Stimulated activated CD4-positive, alpha-beta T cell treated with anti-CD3 and anti-CD28 coated beads, Interleukin-15, amount 100 ng/mL, for 1 hour (primary cell): ENCODE measurements at regions not wholly inside any gene's neighbourhood (a gene's known extent, or its start where the extent isn't known, plus 50 kb on each side); places are given as distances from the start of the nearest gene placed in this dataset.

Experiments used
- DNase-seq, 2 donors: peaks; one replicate each; pipeline ENCODE4 v3.0.0-alpha.2; 2020; ENCODE audit warnings: low read depth in 1 of 2, low spot score in 1 of 2

GRCh38 chr2:19748711-19749506, 152.9 kb downstream of the TTC32 start:
- DNase-seq, result no peak

DNA sequence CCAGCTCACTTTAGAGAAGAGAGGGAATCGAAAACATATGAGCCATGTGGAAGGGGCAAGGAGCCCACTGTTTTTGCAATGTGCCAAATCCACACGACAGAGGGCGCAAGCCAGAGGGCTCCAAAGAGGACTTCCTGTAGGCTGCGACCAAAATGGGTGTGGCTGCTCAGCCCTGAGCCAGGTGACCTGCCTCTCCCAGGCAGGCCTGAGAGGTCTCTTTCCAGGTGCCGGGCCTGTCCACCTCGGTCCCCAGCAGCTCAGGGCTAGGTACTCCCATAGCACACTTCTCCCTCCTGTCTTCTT, 153.8 kb downstream of the TTC32 start:
- DNase-seq, result no peak

DNA sequence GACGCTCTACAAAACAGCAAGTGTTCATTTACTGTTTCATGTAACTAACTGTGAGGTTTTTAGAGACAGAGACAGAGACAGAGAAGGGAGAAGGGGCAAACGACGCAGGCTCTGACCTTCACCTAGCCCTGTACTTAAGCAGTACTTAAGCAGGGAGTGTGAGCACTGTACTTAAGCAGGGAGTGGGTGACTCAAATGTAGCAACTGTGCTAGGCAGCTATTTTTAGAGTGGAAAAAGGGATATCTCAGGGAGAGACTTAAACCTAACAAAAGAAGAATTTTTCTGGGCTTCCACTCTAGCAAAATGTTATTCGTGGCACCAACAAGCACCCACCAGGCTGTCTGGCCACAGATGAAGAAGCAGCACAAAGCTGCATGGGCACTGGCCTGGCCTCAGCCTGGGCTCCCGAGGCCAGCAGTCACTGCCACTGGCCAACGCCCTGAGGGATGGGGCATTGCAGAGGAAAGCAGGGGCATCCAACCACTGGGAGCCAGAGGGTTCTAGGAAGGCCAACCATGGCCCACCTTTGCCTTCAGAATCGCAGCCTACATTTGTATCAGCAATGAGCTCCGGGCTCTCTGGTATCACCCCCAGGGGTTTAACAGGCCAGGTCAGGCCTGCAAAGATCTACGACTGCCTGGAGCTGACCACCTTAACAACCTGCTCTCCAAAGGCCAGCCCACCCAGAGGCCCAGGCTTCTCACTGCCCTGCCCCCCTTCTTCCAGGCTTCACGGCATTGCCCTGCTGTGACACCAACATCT, 154.3 kb downstream of the TTC32 start:
- no peak for DNase-seq

- DNase-seq, result no peak
Observed at GRCh38 chr2:19746611-19747309, 155.0 kb downstream of the TTC32 start.

DNA sequence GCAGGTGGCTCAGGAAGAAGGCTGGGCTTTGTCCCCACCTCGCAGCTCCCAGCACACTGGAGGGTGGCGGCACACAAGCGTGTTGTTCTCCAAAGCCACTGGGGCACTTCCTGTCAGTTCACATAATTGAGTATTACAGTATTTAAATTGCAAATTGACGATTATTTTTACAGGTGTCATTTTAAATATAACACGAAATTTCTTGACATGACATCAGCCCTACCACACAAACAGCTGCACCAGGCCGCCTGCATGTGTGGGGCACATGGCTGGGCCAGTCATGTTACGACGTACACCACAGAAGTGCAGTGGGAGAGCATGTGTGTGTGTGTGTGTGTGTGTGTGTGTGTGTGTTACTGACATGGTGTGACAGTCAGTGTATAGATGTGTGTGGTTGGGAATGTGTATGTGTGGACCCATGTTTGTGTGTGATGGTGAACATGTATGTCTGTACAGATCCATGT, 155.6 kb downstream of the TTC32 start:
- no peak for DNase-seq

GRCh38 chr2:19745318-19746136, 156.3 kb downstream of the TTC32 start:
- DNase-seq, result no peak

DNA sequence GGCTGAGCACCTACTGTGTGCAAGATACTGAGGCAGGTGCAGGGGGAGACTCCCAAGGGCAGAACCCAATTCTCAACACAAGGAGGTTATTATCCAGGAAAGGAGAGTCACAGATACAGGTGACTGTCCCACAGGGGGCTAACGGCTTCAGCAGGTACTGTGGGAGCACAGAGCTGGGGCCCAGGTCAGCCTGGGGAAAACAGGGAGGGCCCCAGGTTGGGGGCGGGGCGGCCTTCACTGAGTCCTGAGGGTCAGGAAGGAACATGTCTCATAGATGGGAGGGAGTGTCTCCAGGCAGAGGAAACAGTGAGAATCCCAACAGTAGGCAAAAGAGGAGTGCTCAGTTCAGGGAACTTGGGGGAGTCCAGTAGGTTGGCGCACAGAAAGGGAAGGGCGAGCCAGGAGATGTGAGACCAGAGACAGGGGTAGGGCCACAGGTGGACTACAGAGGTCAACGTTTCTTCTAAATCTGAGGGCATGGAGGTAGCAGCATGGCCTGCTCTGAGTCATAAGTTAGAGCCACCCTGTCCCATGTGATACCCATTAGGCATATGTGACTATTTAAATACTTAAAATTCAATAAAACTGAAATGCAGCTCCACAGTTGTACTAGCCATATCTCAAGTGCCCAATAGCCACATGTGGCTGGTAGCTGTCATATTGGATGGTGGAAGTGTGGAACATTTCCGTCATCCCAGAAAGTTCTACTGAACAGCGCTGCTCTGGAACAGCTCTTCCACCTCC, 157.2 kb downstream of the TTC32 start:
- no peak for DNase-seq

DNA sequence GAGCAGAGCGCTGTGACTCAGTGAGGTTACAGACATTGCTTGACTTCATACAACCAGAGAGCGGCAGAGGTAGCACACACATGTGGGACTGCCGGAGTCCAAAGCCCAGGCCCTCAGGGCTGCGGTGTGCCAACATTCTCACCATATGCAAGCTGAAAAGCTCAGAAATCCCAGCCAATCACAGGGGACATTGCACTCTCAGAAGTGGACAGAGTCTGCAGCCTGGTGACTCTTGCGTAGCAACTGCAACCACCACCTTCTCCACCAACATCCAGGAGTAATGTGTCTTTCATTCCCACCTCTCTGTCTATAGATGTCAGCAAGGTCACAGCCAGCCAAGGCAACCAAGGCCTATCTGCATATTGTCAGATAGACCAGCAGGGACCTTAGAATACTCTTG, 158.1 kb downstream of the TTC32 start:
- no peak for DNase-seq

DNA sequence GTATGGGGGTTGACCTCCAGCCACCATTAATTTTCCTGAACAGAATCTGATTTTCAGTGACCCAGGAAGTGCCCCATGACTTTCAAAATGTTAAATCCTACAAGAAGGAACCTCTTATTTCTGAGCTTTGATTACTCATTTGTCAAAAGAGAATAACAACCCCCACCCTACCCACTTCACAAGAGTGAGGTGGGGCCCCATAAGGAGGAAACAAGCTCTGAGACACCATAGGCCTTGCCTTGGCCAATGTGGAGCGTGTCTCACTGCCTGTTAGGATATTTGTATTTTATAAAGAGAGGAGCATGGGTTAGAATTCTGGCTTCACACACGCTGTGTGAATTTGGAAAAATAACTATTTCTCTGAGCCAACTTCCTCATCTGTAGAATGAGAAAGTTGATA, 158.9 kb downstream of the TTC32 start:
- DNase-seq, result no peak

DNA sequence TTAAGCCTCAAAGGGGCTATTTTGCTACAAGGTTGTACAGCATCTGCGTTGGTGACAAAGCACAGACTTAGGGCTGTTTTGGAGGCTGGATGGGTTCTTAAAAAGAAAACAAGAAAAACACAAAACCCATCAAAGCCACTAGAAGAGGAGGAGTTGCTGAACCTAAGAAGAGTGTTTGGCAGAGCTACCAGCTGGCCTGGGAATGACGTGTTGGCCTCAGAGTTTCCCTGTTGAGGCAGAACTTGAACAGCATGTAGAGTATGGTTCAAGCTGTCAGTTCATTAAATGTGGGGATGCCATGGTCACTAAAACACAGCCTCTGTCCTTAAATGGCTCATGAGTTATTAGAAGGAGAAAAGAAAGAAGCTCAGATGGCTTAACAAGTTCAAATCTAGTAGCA, 162.5 kb downstream of the TTC32 start:
- no peak for DNase-seq

DNA sequence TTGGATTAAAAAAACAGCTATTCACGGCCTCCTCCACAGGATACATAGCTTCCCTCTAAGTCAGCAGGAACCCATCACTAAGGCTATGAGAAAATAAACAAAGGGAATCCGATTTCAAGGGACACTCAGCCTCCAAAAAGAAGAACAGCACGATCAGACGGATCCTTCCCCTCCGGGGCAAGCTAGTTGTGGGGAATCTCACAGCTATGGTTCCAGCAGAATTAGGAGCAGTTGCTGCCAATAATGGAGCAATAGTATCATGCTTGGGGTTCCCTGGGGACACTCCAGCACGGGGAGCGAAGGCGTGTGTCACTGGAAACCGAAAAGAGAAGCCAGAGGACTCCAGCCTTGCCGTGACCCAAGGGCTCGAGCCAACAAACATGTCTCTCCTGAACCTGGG, 163.1 kb downstream of the TTC32 start:
- DNase-seq, result no peak

DNA sequence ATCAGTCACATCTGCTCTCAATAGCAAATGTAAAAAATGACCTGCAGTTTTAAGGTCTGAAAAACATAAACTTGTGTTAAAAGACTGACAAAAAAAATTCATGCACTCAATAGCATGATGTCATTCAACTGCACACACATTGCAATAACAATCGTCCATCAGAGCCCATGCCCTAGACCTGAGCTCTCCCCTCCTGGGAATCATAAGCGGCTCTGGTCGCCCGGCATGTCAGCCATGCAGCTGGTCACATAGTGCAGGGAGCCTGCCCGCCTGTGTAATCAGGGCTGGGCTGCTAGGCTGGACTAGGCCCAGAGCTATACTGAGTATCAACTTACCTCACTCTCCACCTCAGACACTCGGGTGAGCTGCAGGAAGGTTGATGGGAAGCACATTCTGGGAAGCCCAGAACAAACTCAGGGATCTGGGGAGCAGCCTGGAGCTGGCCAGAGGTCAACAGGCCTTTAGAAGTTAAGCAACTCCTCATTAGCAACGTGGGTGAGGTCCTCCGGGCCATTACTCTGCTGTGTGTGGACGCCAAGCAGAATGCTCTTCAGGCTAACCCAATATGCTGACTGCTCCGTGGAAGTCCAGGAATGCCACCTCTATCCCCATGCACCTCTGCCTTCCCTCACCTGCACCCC, 165.5 kb downstream of the TTC32 start:
- DNase-seq, result no peak

- no peak for DNase-seq
Observed at GRCh38 chr2:19733951-19734425, 167.8 kb downstream of the TTC32 start.

DNA sequence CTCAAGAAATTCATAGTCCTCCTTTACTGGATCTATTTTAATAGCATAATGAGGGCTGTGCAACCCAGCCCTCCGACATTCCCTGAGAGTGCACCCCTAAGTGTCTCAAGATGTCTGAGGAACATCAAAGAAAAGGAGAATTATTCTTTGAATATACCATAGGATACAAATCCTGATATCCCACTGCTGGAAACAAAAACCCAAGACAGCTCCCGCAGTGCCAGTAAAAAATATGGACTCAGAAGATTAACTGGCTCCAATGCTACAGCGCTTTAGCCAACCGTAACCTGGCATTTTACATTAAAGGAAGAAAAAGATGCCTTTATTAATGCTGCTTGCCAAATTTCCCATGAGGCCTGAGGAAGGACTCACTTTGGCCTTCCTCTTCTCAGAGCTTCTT, 168.4 kb downstream of the TTC32 start:
- no peak for DNase-seq

GRCh38 chr2:19732255-19732654, 169.5 kb downstream of the TTC32 start:
- DNase-seq, result no peak

- DNase-seq, result no peak
Observed at GRCh38 chr2:19731515-19731914, 170.3 kb downstream of the TTC32 start.

- no peak for DNase-seq
Observed at GRCh38 chr2:19731037-19731436, 170.7 kb downstream of the TTC32 start.

- no peak for DNase-seq
Observed at GRCh38 chr2:19728125-19728524, 173.7 kb downstream of the TTC32 start.

DNA sequence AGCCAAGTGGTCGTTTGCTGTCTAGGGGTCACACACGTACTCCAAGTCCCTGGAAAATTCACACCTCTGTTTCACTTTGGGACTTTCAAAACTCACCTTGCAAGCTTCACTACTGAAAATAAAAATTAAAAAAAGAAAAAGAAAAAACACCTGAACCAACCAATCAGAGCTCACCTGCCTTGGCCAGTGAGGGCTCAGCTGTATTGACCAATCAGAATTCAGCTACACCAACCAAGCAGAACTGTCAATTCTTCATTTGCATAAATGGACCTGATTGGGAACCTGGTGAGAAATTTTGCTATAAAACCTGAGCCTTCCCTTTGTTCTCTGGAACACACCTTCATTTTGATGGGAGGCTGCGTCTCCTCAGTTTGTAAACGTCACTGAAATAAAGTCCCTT, 176.4 kb downstream of the TTC32 start:
- no peak for DNase-seq

DNA sequence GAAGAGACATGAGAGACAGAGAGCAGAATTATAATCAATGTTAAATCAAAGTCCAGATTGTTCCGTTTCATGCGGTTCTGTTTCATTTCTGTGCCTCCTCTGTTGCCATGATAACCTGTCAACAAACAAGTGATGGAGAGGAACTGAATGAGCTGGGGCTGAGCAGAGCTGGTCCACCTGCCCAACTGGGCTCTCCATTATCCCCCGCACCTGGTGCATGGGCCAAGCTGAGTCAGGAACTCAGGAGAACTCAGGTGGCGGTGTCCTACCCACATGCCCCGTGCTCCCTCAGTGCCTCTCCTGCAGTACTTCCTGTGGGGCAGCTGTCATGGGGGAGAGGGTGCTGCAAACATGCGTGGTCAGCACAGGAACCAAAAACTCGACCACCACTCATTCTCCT, 178.8 kb downstream of the TTC32 start:
- DNase-seq, result no peak
